Esophagus squamous epithelium (tissue), 4 donors: ENCODE measurements at regions not wholly inside any gene's neighbourhood (a gene's known extent, or its start where the extent isn't known, plus 50 kb on each side); places are given as distances from the start of the nearest gene placed in this dataset.

Experiments
- CTCF ChIP-seq, 6 experiments: fragments of 450-650 bp in 4 of 6; fragments of 200-600 bp in 2 of 6; sonication (generic) in 2 of 6; IDR thresholded peaks; one replicate each; pipeline ENCODE4 v1.5.1; 2016 to 2019; ENCODE audit warnings: antibody characterized with exemption in 6 of 6, mild to moderate bottlenecking in 4 of 6, moderate library complexity in 4 of 6
- POLR2A ChIP-seq, 4 donors: fragments of 450-650 bp; IDR thresholded peaks; one replicate each; pipeline ENCODE4 v1.6.1; 2017; ENCODE audit warnings: antibody characterized with exemption in 4 of 4, mild to moderate bottlenecking in 4 of 4, moderate library complexity in 3 of 4

DNA sequence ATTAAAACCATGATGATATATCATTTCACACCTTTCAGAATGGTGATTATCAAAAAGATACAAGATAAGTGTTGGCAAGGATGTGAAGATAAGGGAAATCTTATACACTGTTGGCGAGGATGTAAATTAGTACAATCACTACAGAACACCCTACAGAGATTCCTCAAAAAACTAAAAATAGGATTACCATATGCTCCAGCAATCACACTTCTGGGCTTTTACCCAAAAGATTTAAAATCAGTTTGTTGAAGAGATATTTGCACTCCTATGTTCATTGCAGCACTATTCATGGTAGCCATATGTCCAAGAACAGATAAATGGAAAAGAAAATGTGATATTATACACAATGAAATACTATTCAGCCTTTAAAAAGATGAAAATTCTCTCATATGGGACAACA lies 240.4 kb downstream of the GABRG1 start:
- TF ChIP-seq CTCF (IDR thresholded peaks at IDR 0.05) (no peak), POLR2A (IDR thresholded peaks at IDR 0.05) (no peak)
